ENCODE measurements at regions not wholly inside any gene's neighbourhood (a gene's known extent, or its start where the extent isn't known, plus 50 kb on each side); places are given as distances from the start of the nearest gene placed in this dataset.
A peak's percentile ranks its signal among the peaks of the same experiment; 100 is the strongest.
"Not testable (repeated sequence)": the region's sequence is repeated elsewhere in the genome, so short reads cannot be mapped to it uniquely, and the experiment has no call there.

- no peak for DNase-seq
Observed at GRCh38 chr20:59466107-59466815, 138.1 kb upstream of the PHACTR3 start.

DNA sequence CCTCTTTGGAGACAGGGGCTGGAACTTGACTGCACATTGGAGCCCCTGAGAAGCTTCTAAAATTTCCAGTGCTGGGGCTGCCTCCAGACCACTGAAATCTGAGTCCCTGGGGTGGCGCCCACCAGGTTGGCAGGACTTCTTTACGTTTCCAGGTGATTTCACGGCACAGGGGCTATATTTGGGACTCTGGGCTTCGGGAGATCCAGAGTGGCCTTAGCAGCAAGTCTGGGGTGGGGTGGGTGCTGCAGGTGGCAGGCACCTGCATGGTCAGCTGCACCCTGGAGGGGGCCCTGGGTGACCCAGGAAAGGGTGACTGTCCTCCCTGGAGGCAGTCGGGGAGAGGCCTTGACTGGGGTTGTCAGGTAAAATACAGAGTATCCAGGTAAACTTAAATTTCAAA, 135.5 kb upstream of the PHACTR3 start:
- no peak for DNase-seq

DNA sequence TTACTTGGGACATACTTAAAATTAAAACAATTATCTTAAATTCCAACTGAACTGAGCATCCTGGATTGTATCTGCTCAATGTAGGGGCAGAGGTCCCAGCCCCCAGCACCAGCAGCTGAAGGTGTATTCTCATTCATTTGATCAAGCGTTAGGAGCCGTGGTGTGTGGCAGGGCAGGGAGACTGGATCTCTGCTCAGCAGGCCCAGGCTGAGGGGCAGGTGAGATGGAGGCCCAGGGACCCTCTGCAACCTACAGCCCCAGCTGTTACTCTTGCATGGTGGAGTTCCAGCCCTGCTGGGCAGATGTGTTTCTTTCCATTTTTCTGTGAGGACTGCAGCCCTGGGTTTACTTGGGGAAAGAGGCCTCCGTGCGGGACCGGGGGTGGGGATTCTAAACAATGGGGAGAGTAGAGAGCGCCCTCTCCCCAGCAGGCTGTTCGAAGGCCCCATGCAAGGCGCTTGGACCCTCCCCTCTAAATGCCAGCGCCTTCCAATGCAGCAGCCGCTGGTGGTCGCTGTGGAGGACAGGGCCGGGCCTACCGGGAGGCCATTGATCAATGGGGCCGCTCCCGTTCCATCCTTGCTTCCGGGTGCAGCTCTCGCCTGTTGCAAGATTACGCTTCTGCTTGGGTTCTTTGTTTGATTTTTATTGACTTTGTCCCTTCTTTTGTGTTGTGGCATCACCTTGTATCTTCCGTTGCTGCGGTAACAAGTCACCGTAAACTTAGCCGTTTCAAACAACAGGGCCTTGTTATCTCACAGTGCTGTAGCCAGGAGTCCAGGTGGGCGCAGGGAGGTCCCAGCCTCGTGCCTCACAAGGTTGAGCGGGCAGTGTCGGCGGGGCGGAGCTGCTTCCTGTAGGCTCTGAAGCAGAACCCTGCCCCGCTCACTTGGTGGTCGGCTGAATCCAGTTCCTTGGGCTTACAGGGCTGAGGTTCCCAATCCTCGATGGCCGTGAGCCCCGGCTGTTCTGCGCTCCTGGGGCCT, 134.8 kb upstream of the PHACTR3 start:
- no peak for DNase-seq

- DNase-seq, result no peak
Observed at GRCh38 chr20:59470521-59470920, 133.8 kb upstream of the PHACTR3 start.

DNA sequence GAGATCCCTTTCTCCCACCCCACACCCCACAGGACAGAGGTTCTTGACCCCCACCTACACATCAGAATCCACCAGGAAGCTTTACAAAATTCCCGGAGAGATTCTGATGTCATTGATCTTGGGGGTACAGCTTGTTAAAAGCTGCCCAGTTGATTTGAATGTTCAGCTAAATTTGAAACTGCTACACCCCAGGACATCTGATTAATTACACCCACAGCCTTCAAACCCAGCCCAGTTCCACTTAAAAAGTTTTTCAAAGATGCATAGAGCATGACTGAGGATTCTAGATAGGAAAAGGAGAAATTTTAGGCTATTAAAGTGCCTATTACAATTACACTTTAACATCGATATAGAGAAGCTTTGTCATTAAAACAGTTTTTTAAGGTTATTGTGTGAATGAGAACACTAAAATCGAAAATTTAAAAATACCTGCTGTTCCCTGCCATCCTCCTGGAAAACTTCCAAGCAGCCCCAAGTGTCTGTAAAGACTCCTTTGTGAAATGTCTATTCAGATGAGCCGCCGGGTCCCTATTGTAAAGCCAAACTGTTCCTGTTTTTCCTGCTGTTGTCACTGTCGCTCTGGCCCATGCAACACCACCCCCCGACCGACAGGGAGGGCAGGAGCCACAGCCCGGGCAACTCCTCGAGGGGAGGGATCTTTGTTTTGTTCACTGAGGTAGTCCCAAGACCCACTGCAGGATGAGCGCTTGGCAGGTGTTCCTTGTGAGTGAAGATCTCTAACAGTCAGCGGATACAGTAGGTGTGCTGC, 132.5 kb upstream of the PHACTR3 start:
- DNase-seq, result no peak

- no peak for DNase-seq
Observed at GRCh38 chr20:59473742-59474141, 130.6 kb upstream of the PHACTR3 start.

DNA sequence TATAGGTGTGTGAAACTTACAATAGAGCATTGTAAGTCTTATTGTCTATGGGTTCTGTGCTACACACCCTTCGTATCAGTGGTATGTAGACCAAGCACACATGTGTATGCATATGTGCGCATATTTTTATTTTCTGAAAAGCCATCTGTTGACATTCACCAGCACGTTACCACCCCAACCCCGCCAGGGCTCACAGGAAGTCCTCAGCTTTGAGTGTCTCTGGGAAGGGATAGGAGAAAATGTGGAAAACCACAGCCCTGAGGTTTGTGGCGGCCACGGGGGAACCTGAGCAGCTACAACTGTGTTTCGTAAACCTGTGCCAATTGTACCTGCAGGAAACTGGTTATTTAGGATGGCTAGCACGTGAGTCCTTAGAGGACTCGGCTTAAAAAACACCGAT, 123.3 kb upstream of the PHACTR3 start:
- DNase-seq, result no peak

DNA sequence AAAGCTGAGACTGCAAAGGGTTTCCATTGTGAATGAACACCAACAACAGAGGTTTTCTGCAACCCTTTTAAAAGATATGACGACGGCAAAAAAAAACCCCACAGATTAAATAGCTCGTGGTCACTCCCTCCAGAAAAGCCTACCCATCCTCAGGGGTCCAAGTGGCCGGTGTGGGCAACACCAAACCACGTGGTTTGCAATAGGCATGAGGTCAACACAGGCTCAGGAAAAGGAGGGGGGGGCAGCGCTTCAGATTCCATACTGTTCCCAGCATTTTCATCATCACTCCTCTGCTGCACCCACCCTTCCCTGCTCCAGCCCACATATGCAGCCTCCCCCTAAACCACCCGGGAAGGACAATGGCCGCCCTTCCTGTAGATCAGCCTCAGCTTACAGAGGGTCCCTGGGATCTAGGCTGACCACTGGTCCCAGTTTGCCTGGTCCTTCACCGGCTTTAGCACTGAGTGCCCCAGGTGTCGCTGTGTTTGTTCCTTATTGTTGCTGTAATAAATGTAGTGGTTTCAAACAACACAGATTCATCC, 122.8 kb upstream of the PHACTR3 start:
- DNase-seq, result no peak

DNA sequence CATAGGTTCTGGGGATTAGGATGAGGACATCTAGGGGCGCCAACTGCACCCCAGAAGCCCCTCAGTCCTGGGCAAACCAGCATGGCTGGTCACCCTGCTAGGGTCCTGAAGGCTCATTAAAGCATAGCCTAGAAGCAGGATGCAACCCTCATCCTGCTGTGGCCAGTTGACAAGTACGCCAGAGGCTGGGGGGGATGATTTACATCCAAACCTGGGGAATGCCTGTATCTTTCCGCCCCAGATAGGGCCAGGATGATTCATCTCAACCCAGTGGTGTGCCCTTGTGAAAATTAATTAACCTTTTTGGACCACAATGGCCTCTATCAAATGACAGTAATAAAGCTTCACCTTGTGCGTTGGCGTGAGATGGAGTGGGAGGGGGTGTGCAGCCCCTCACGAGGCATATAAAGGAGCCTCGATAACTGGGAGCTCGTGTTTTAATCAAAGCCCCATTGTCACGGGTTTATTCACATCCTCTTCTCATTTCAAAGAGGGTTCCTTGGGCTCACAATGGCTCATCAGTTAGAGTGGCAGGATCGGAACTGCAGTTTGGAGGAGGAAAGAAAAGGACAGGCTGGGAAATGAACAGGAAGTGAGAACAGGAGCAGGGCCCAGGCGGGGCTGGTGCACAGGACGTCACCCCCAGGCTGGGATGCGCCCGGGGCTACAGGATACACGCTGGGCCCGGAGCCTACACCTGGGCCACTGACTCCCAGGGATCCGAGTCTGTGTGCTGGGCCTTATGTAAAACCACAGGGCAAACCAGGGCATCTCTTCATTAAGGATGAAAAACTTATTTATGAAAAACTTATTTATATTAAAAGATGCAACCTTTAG, 121.8 kb upstream of the PHACTR3 start:
- DNase-seq, result no peak

DNA sequence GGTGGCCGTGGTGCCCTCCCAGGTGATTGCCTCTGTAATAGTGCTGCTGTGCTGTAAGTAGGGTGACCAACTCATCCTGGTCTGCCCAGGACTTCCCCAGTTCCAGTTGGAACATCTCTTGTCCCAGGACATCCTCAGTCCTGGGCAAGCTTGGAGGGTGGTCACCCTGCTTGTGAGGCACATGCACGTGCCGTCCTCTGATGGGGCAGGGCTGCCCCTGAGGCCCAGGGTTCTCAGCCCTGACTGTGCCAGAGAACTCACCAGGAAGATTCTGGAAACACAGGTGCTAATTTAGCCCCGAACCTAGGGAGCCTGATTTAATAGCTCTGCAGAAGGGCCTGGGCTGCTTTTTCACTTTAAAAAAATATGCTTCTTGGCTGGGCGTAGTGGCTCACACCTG, 120.9 kb upstream of the PHACTR3 start:
- DNase-seq, result no peak

DNA sequence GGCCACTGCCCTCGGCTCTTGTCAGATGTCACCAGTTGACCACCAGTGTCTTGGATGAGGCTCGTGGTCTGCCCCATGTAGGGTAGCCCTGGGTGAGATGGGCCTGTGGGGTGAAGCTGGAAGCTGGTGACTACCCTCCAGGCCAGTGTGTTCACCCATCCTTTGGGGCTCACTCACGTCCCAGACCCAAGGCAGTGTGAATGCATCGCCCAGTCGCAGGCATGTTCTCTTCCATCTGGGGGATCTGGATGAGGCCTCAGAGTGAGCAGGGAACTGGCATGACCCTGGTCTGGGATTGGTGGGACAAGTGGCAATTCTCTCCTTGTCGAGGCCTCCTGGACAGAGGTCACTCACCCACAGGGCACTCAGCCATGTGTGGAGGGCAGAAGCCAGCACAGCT, 120.1 kb upstream of the PHACTR3 start:
- no peak for DNase-seq

DNA sequence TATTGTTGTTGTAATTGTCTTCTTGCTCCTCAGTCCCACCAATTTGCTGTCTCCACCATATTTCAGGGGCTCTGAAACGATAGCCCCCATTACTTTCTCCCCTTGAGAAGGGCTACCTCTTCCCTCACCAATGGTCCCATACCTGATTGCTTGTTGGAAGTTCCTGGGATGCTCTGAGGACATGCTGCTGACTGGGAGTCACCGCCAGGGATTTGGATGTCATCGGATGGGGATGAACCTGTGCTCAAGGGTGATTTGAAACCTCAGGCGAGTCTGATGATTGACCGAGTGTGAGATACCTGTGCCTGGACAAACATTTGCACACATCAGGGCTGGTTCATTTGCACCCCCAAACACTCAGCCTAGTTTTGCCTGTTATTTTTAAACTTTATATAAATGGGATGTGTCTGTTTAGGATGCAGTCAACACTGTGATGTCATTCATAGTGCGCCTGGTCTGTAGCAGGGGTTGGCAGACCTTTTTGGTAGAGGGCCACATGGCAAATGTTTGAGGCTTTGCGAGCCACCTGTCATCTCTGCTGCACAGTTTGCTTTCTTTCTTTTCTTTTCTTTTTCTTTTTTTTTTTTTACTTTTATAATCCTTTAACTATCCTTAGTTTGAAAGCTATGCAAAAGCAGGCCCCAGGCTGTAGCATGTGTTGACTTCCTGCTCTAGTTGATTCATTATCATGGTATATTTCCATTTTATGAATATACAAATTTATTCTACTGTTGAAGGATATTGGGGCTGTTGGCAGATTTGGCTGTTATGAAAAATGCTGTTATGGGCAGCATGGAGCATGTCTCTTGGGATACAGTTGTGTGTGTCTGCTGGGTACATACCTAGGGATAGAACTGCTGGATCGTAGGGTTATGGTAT, 118.5 kb upstream of the PHACTR3 start:
- DNase-seq, result no peak

GRCh38 chr20:59488459-59488858, 115.9 kb upstream of the PHACTR3 start:
- DNase-seq, result not testable (repeated sequence)

GRCh38 chr20:59490196-59491004, 113.9 kb upstream of the PHACTR3 start:
- DNase-seq, result not testable (repeated sequence)

DNA sequence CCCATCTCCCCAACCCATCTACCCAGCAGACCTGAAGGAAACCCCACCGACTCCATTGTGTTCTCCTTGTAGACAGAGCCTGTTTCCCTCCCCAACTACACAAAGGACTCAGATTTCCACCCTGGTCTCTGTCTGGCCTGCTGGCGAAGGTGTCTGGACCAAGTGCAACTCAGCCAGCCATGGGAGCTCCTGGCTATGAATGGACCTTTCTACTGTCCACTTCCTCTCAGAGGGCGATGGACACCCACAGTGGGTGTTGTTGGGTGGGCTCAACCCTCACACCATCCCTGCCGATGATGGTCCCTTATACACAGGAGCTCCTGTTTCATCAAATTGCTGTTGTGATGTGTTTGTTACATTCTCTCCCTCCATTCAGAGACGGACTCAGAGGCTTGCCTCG, 112.5 kb upstream of the PHACTR3 start:
- DNase-seq, result no peak

GRCh38 chr20:59493926-59494325, 110.4 kb upstream of the PHACTR3 start:
- DNase-seq, result no peak

GRCh38 chr20:59495166-59495565, 109.2 kb upstream of the PHACTR3 start:
- DNase-seq, result no peak

- peak; percentile 34 for DNase-seq
Observed at GRCh38 chr20:59495894-59496510, 108.3 kb upstream of the PHACTR3 start.

GRCh38 chr20:59498291-59498690, 106.0 kb upstream of the PHACTR3 start:
- no peak for DNase-seq

DNA sequence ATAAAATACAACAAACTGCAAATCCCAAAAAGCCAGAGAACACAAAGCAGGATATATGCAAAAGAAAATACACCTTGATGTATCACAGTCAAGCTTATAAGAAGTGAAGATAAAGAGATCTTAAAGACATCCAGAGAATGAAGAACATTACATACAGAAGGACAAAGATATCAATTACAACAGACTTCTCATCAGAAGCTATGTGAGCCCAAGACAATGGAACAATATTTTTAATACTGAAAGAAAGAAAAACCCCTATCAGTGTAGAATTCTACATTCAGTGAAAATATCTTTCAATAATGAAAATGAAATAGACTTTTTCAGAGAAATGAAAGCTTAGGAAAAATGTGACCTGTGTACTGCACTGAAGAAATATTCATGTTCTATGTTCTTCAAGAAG, 104.5 kb upstream of the PHACTR3 start:
- DNase-seq, result no peak

Data from NCI-H2029 (cell line).